ENCODE measurements at regions not wholly inside any gene's neighbourhood (a gene's known extent, or its start where the extent isn't known, plus 50 kb on each side); places are given as distances from the start of the nearest gene placed in this dataset.

- H3K4ac ChIP-seq (ENCODE audit: low read depth, low read length): no peak overlapping the region
- H3K27ac ChIP-seq (ENCODE audit: insufficient read depth, low read length): no peak overlapping the region
- H3K4me2 ChIP-seq (ENCODE audit: low read depth, low read length): no peak overlapping the region
- H3K4me3 ChIP-seq (ENCODE audit: insufficient read depth, low read depth, low read length): no peak overlapping the region
- H3K27me3 ChIP-seq (ENCODE audit: control insufficient read depth, insufficient read depth, low read length): no peaks in the 10 kb centered on the region
- H3K79me1 ChIP-seq (ENCODE audit: low read depth in 1 of 2, low read length in 2 of 2): no peaks in the 10 kb centered on the region
- no peak overlapping the region for H3K18ac ChIP-seq (ENCODE audit: low read depth, low read length)
- H3K9me1 ChIP-seq (ENCODE audit: insufficient read depth, low read length): no peaks in the 10 kb centered on the region
- H4K91ac ChIP-seq (ENCODE audit: insufficient read depth, low read depth, low read length): no peak overlapping the region
- H3K23ac ChIP-seq (ENCODE audit: low read depth, low read length): no peak overlapping the region
- no peak for ATAC-seq (ENCODE audit: low read depth)
- H3K9ac ChIP-seq (ENCODE audit: low read depth, low read length): no peak overlapping the region
- TF ChIP-seq CTCF (conservative IDR thresholded peaks at IDR 0.05; ENCODE audit: low read depth, low read length): no peak
- TF ChIP-seq USF2 (IDR thresholded peaks at IDR 0.05; ENCODE audit: low read depth, low read length): no peak
- no peak for TF ChIP-seq MAFK (IDR thresholded peaks at IDR 0.05; ENCODE audit: low read depth, low read length)
- no peak for TF ChIP-seq MAZ (IDR thresholded peaks at IDR 0.05; ENCODE audit: borderline replicate concordance, low read depth, low read length)
- TF ChIP-seq RAD21 (IDR thresholded peaks at IDR 0.05; ENCODE audit: low read length): no peak
- TF ChIP-seq RFX5 (IDR thresholded peaks at IDR 0.05; ENCODE audit: low read depth, low read length): no peak
- no CpG with 5 or more reads among the region's 2 CpGs for WGBS, 2 experiments (ENCODE audit: extremely low coverage in 2 of 2, insufficient read length in 1 of 2)
- no peak overlapping the region for H2BK20ac ChIP-seq (ENCODE audit: low read depth, low read length)
- no peaks in the 10 kb centered on the region for H3K36me3 ChIP-seq (ENCODE audit: control insufficient read depth, insufficient read depth, low read length)
- peaks cover 9% of the 10 kb centered on the region for H3K9me3 ChIP-seq (ENCODE audit: control insufficient read depth, insufficient read depth, low read length)
- no peak overlapping the region for H2AK5ac ChIP-seq (ENCODE audit: low read depth, low read length)
- in situ Hi-C loops (cut with MboI; ENCODE audit: low sequenced_read_pairs): no loop called here
- dilution Hi-C loops (cut with HindIII; ENCODE audit: low sequenced_read_pairs, unreplicated experiment): no loop called here
- H3K14ac ChIP-seq (replicated peaks; ENCODE audit: low read depth, low read length): no peak overlapping the region
- CTCF ChIA-PET: no interaction called here
- no peak overlapping the region for H2AFZ ChIP-seq (replicated peaks; ENCODE audit: low read length, poor library complexity)
- H2BK120ac ChIP-seq (ENCODE audit: low read depth, low read length): no peak overlapping the region
- no peak overlapping the region for H3K56ac ChIP-seq (ENCODE audit: extremely low read depth, insufficient read depth, low read length)
- intact Hi-C loops (cut with micrococcal nuclease): no loop called here
- no peak overlapping the region for H2AK9ac ChIP-seq (replicated peaks; ENCODE audit: low read depth, low read length, poor library complexity)
- no peaks in the 10 kb centered on the region for H3K4me1 ChIP-seq (ENCODE audit: control insufficient read depth, insufficient read depth, low read length)
- no peak for DNase-seq
- no peak overlapping the region for H2BK5ac ChIP-seq (ENCODE audit: low read depth, low read length, poor library complexity, severe bottlenecking)
- no peak overlapping the region for H4K5ac ChIP-seq (ENCODE audit: low read depth, low read length)
- H4K8ac ChIP-seq (ENCODE audit: low read depth in 2 of 2, low read length in 2 of 2): no peak overlapping the region
- POLR2A ChIA-PET (ENCODE audit: unreplicated experiment): no interaction called here
- no TSS peak for BruUV-seq (replicated peaks)
- no peaks in the 10 kb centered on the region for H4K20me1 ChIP-seq (ENCODE audit: insufficient read depth, low read length)
- no peak overlapping the region for H2BK15ac ChIP-seq (ENCODE audit: low read depth, low read length)
Observed at GRCh38 chr14:43413084-43413483, 1094.0 kb downstream of the FSCB start.
